Activated CD4-positive, alpha-beta memory T cell treated with anti-CD3 and anti-CD28 coated beads, Interleukin-2, amount 10 ng/mL, durations not matched to agents 7 days and 5 days (primary cell): ENCODE measurements at regions not wholly inside any gene's neighbourhood (a gene's known extent, or its start where the extent isn't known, plus 50 kb on each side); places are given as distances from the start of the nearest gene placed in this dataset.
"Not testable (repeated sequence)": the region's sequence is repeated elsewhere in the genome, so short reads cannot be mapped to it uniquely, and the experiment has no call there.

Source experiments
- CTCF ChIA-PET: fragments of 350-600 bp; sonication (Branson Sonifier 250); formaldehyde crosslinking; loops from one replicate; lab custom pipeline; 2021; ENCODE audit warnings: antibody characterized with exemption, inconsistent platforms; lab: Charles Lee
- POLR2A ChIA-PET: fragments of 350-600 bp; sonication (Branson Sonifier 250); formaldehyde crosslinking; loops from one replicate; lab custom pipeline; 2021; ENCODE audit warnings: antibody characterized with exemption; lab: Charles Lee
- DNase-seq: peaks from one replicate; pipeline ENCODE4 v3.0.0-alpha.2; 2020
- H3K27ac Mint-ChIP-seq: one replicate; pipeline ENCODE4 v1.8.0; 2021; ENCODE audit warnings: mild to moderate bottlenecking, mixed read lengths
- H3K27me3 Mint-ChIP-seq: one replicate; pipeline ENCODE4 v1.8.0; 2021; ENCODE audit warnings: mixed read lengths
- H3K36me3 Mint-ChIP-seq: one replicate; pipeline ENCODE4 v1.8.0; 2021; ENCODE audit warnings: low read depth, mixed read lengths
- H3K4me1 Mint-ChIP-seq: one replicate; pipeline ENCODE4 v1.8.0; 2021; ENCODE audit warnings: mixed read lengths
- H3K4me3 Mint-ChIP-seq: one replicate; pipeline ENCODE4 v1.8.0; 2021; ENCODE audit warnings: mild to moderate bottlenecking, mixed read lengths
- H3K9me3 Mint-ChIP-seq: one replicate; pipeline ENCODE4 v1.8.0; 2021; ENCODE audit warnings: mixed read lengths

- H3K36me3 Mint-ChIP-seq, POLR2A ChIA-PET, H3K9me3 Mint-ChIP-seq, H3K4me1 Mint-ChIP-seq, H3K4me3 Mint-ChIP-seq, H3K27me3 Mint-ChIP-seq, DNase-seq, CTCF ChIA-PET: not testable (repeated sequence)
- peak overlapping the region; percentile 67 for H3K27ac Mint-ChIP-seq
Measured at GRCh38 chr2:87548681-87549536, 199.0 kb upstream of the PLGLB2 start.

GRCh38 chr2:87549561-87550202, 198.2 kb upstream of the PLGLB2 start:
- DNase-seq, H3K27ac Mint-ChIP-seq, H3K4me3 Mint-ChIP-seq, H3K27me3 Mint-ChIP-seq, H3K9me3 Mint-ChIP-seq, H3K36me3 Mint-ChIP-seq, POLR2A ChIA-PET, H3K4me1 Mint-ChIP-seq, CTCF ChIA-PET: not testable (repeated sequence)

- H3K36me3 Mint-ChIP-seq, CTCF ChIA-PET, H3K9me3 Mint-ChIP-seq, H3K27me3 Mint-ChIP-seq, POLR2A ChIA-PET, DNase-seq, H3K27ac Mint-ChIP-seq, H3K4me3 Mint-ChIP-seq, H3K4me1 Mint-ChIP-seq: not testable (repeated sequence)
Measured at GRCh38 chr2:87554678-87555077, 193.2 kb upstream of the PLGLB2 start.

- H3K36me3 Mint-ChIP-seq, H3K9me3 Mint-ChIP-seq, H3K4me1 Mint-ChIP-seq, H3K27me3 Mint-ChIP-seq, POLR2A ChIA-PET, H3K27ac Mint-ChIP-seq, DNase-seq, H3K4me3 Mint-ChIP-seq, CTCF ChIA-PET: not testable (repeated sequence)
Measured at GRCh38 chr2:87555082-87555481, 192.8 kb upstream of the PLGLB2 start.

GRCh38 chr2:87559001-87559400, 188.9 kb upstream of the PLGLB2 start:
- H3K9me3 Mint-ChIP-seq, DNase-seq, H3K27me3 Mint-ChIP-seq, H3K4me1 Mint-ChIP-seq, POLR2A ChIA-PET, H3K27ac Mint-ChIP-seq, H3K36me3 Mint-ChIP-seq, CTCF ChIA-PET, H3K4me3 Mint-ChIP-seq: not testable (repeated sequence)

GRCh38 chr2:87559735-87560134, 188.2 kb upstream of the PLGLB2 start:
- H3K4me1 Mint-ChIP-seq, H3K36me3 Mint-ChIP-seq, CTCF ChIA-PET, H3K9me3 Mint-ChIP-seq, DNase-seq, H3K27ac Mint-ChIP-seq, POLR2A ChIA-PET, H3K27me3 Mint-ChIP-seq, H3K4me3 Mint-ChIP-seq: not testable (repeated sequence)

GRCh38 chr2:87565116-87565515, 182.8 kb upstream of the PLGLB2 start:
- CTCF ChIA-PET, POLR2A ChIA-PET, H3K9me3 Mint-ChIP-seq, H3K27me3 Mint-ChIP-seq, DNase-seq, H3K36me3 Mint-ChIP-seq, H3K4me1 Mint-ChIP-seq, H3K4me3 Mint-ChIP-seq, H3K27ac Mint-ChIP-seq: not testable (repeated sequence)

GRCh38 chr2:87566531-87566930, 181.4 kb upstream of the PLGLB2 start:
- POLR2A ChIA-PET, H3K36me3 Mint-ChIP-seq, H3K9me3 Mint-ChIP-seq, H3K27me3 Mint-ChIP-seq, DNase-seq, CTCF ChIA-PET, H3K27ac Mint-ChIP-seq, H3K4me3 Mint-ChIP-seq, H3K4me1 Mint-ChIP-seq: not testable (repeated sequence)

- H3K36me3 Mint-ChIP-seq, POLR2A ChIA-PET, H3K27ac Mint-ChIP-seq, DNase-seq, H3K4me3 Mint-ChIP-seq, H3K9me3 Mint-ChIP-seq, CTCF ChIA-PET, H3K27me3 Mint-ChIP-seq, H3K4me1 Mint-ChIP-seq: not testable (repeated sequence)
Measured at GRCh38 chr2:87567093-87567492, 180.8 kb upstream of the PLGLB2 start.

GRCh38 chr2:87567912-87568311, 180.0 kb upstream of the PLGLB2 start:
- H3K36me3 Mint-ChIP-seq, H3K27ac Mint-ChIP-seq, CTCF ChIA-PET, H3K4me3 Mint-ChIP-seq, H3K9me3 Mint-ChIP-seq, DNase-seq, H3K4me1 Mint-ChIP-seq, H3K27me3 Mint-ChIP-seq, POLR2A ChIA-PET: not testable (repeated sequence)

- H3K27me3 Mint-ChIP-seq, H3K36me3 Mint-ChIP-seq, H3K4me1 Mint-ChIP-seq, H3K9me3 Mint-ChIP-seq, H3K27ac Mint-ChIP-seq, CTCF ChIA-PET, H3K4me3 Mint-ChIP-seq, POLR2A ChIA-PET, DNase-seq: not testable (repeated sequence)
Measured at GRCh38 chr2:87568554-87569278, 179.2 kb upstream of the PLGLB2 start.

- H3K36me3 Mint-ChIP-seq, H3K9me3 Mint-ChIP-seq, H3K27ac Mint-ChIP-seq, H3K4me1 Mint-ChIP-seq, POLR2A ChIA-PET, DNase-seq, H3K27me3 Mint-ChIP-seq, H3K4me3 Mint-ChIP-seq, CTCF ChIA-PET: not testable (repeated sequence)
Measured at GRCh38 chr2:87569689-87570397, 178.0 kb upstream of the PLGLB2 start.

GRCh38 chr2:87571889-87572465, 175.9 kb upstream of the PLGLB2 start:
- H3K4me3 Mint-ChIP-seq, CTCF ChIA-PET, H3K4me1 Mint-ChIP-seq, H3K36me3 Mint-ChIP-seq, H3K9me3 Mint-ChIP-seq, H3K27ac Mint-ChIP-seq, H3K27me3 Mint-ChIP-seq, POLR2A ChIA-PET, DNase-seq: not testable (repeated sequence)
